ENCODE measurements at regions not wholly inside any gene's neighbourhood (a gene's known extent, or its start where the extent isn't known, plus 50 kb on each side); places are given as distances from the start of the nearest gene placed in this dataset.

DNA sequence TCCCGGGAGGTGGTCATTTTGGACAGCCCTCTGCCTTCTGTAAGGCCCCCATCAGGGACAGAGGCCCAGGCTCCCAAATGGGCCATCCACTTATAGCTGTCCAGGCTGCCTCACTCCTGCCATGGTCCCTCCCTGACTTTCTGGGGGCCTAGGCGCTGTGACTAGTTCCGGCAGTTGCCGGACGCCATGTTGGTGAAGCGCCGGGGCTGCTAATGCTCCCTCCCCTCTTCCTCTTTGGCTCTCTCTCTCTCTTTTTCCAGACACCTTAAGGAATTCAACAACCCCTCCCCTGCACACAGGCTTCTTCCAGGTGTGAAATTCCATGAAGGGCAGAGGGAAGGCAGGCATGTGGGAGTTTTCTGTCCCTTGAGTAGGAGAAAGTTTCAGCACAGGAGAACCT lies 445.6 kb downstream of the SOX6 start:
- Mint-ChIP-seq H3K27me3 (ENCODE audit: insufficient read depth, unreplicated experiment) (no peaks in the 10 kb centered on the region), H3K9me3 (ENCODE audit: unreplicated experiment) (peaks cover 2% of the 10 kb centered on the region), H3K4me1 (ENCODE audit: insufficient read depth, unreplicated experiment) (peaks cover 6% of the 10 kb centered on the region), H3K36me3 (ENCODE audit: insufficient read depth, unreplicated experiment) (no peaks in the 10 kb centered on the region), H3K4me3 (ENCODE audit: unreplicated experiment) (no peak overlapping the region), H3K27ac (ENCODE audit: low read depth, unreplicated experiment) (peak overlapping the region; percentile 50)
- intact Hi-C loops (cut with micrococcal nuclease), result no loop called here
- CTCF ChIA-PET, result interaction anchor here (0.6 kb wide), 2 partner anchors 39 to 44 kb away, joined by 4 to 5 read pairs; no protein-coding TSS in a partner anchor
- no peak for TF ChIP-seq CTCF (IDR thresholded peaks at IDR 0.05; ENCODE audit: unreplicated experiment)
- DNase-seq (ENCODE audit: unreplicated experiment), result no peak
- no TSS peak for BruUV-seq (replicated peaks)
- POLR2A ChIA-PET, result interaction anchor here (0.7 kb wide), 1 partner anchor 36 kb away, joined by 3 read pairs; no protein-coding TSS in a partner anchor

- Mint-ChIP-seq H3K4me1 (ENCODE audit: insufficient read depth, unreplicated experiment) (peaks cover 6% of the 10 kb centered on the region), H3K27ac (ENCODE audit: low read depth, unreplicated experiment) (peak overlapping the region; percentile 50), H3K4me3 (ENCODE audit: unreplicated experiment) (no peak overlapping the region), H3K9me3 (ENCODE audit: unreplicated experiment) (peaks cover 5% of the 10 kb centered on the region), H3K36me3 (ENCODE audit: insufficient read depth, unreplicated experiment) (no peaks in the 10 kb centered on the region), H3K27me3 (ENCODE audit: insufficient read depth, unreplicated experiment) (no peaks in the 10 kb centered on the region)
- no peak for TF ChIP-seq CTCF (IDR thresholded peaks at IDR 0.05; ENCODE audit: unreplicated experiment)
- peak; percentile 92 for DNase-seq (ENCODE audit: unreplicated experiment)
- POLR2A ChIA-PET, result interaction anchor here (0.7 to 1.0 kb wide), 2 partner anchors 15 to 36 kb away, joined by 3 read pairs; no protein-coding TSS in a partner anchor
- BruUV-seq (replicated peaks), result no TSS peak
- intact Hi-C loops (cut with micrococcal nuclease), result no loop called here
- CTCF ChIA-PET, result interaction anchor here (0.5 kb wide), 1 partner anchor 76 kb away, joined by 4 read pairs; no protein-coding TSS in a partner anchor
Measured at GRCh38 chr11:15911377-15912044, 444.8 kb downstream of the SOX6 start.

DNA sequence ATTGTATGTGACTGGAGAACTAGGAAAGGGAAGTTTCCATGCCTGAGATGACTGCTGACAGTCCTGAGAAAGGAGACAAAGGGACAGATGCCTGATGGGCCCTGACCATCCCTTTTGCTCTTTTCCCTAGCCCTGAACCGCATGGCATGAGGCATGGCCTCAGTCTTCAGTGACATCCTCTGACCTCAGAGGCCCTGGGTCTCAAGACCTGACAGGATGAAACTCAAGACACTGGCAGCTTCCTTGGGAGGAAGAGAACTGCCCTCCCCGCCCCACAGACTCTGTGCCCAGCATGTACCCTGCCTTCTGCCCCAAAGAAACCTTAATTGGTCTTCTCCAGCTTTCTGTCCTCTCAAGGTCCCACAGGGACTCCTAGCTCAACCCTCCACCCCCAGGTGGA lies 444.1 kb downstream of the SOX6 start:
- Mint-ChIP-seq H3K9me3 (ENCODE audit: unreplicated experiment) (peaks cover 5% of the 10 kb centered on the region), H3K27me3 (ENCODE audit: insufficient read depth, unreplicated experiment) (no peaks in the 10 kb centered on the region), H3K4me1 (ENCODE audit: insufficient read depth, unreplicated experiment) (peaks cover 6% of the 10 kb centered on the region), H3K27ac (ENCODE audit: low read depth, unreplicated experiment) (no peak overlapping the region), H3K4me3 (ENCODE audit: unreplicated experiment) (no peak overlapping the region), H3K36me3 (ENCODE audit: insufficient read depth, unreplicated experiment) (no peaks in the 10 kb centered on the region)
- POLR2A ChIA-PET, result interaction anchor here (1.0 kb wide), 2 partner anchors 14 to 700 kb away, joined by 3 read pairs; no protein-coding TSS in a partner anchor
- no peak for DNase-seq (ENCODE audit: unreplicated experiment)
- CTCF ChIA-PET, result no interaction called here
- intact Hi-C loops (cut with micrococcal nuclease), result no loop called here
- no TSS peak for BruUV-seq (replicated peaks)
- TF ChIP-seq CTCF (IDR thresholded peaks at IDR 0.05; ENCODE audit: unreplicated experiment), result no peak

DNA sequence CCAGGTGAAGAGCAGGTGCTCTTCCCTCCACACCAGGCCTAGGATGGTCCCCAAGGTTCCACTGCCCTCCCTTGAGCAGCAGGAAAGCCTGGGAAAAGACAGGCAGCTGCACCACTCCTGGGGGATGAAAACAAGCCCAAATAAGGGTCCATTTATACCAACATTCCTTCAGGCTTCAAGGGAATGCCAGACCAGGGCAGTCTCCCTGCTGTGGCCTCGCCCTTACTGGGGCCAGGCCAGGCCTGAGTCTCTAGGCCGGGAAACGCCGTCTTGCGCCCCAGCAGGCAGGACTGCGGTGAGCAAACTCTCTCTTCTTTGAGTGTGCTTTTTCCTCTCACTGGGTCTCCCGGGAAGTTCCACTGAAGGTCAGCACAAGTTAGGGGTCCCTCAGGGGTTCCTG lies 443.5 kb downstream of the SOX6 start:
- CTCF ChIA-PET, result no interaction called here
- no TSS peak for BruUV-seq (replicated peaks)
- intact Hi-C loops (cut with micrococcal nuclease), result loop anchor here (1.0 kb wide), 1 partner anchor 693 kb away; no protein-coding TSS in a partner anchor
- DNase-seq (ENCODE audit: unreplicated experiment), result no peak
- Mint-ChIP-seq H3K4me1 (ENCODE audit: insufficient read depth, unreplicated experiment) (peaks cover 6% of the 10 kb centered on the region), H3K36me3 (ENCODE audit: insufficient read depth, unreplicated experiment) (no peaks in the 10 kb centered on the region), H3K27me3 (ENCODE audit: insufficient read depth, unreplicated experiment) (no peaks in the 10 kb centered on the region), H3K27ac (ENCODE audit: low read depth, unreplicated experiment) (no peak overlapping the region), H3K4me3 (ENCODE audit: unreplicated experiment) (no peak overlapping the region), H3K9me3 (ENCODE audit: unreplicated experiment) (peaks cover 5% of the 10 kb centered on the region)
- POLR2A ChIA-PET, result interaction anchor here (1.0 kb wide), 2 partner anchors 14 to 700 kb away, joined by 3 read pairs; no protein-coding TSS in a partner anchor
- TF ChIP-seq CTCF (IDR thresholded peaks at IDR 0.05; ENCODE audit: unreplicated experiment), result no peak
